ENCODE measurements at regions not wholly inside any gene's neighbourhood (a gene's known extent, or its start where the extent isn't known, plus 50 kb on each side); places are given as distances from the start of the nearest gene placed in this dataset.

- no peak for TF ChIP-seq CTCF (IDR thresholded peaks at IDR 0.05; ENCODE audit: poor library complexity)
- TF ChIP-seq EZH2 (IDR thresholded peaks at IDR 0.05; ENCODE audit: borderline replicate concordance) = no peak
Observed at GRCh38 chr15:35319354-35319753, 226.6 kb downstream of the DPH6 start.
